Central memory CD4-positive, alpha-beta T cell (primary cell): ENCODE measurements at regions not wholly inside any gene's neighbourhood (a gene's known extent, or its start where the extent isn't known, plus 50 kb on each side); places are given as distances from the start of the nearest gene placed in this dataset.
"Not testable (repeated sequence)": the region's sequence is repeated elsewhere in the genome, so short reads cannot be mapped to it uniquely, and the experiment has no call there.

Source experiments
- DNase-seq: peaks from one replicate; pipeline ENCODE4 v3.0.0; 2022

DNA sequence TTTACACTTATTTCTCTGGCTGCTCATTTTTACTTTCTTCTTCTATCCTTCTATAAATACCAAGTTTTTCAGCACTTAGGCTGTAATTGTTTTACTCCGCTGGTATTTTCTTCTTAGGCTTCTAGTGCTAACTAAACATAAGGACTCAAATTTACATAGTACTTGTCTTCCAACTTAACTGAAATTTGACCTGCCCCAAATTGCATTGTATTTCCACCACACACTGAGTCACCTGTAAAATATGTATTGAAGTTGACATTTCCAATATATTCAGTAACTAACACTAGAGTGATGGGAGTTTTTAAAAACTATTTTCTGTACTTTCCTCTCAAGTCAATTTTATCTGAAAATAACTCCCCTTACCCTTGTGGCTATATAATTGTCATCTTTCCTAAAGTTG, 1794.1 kb upstream of the RAG2 start:
- DNase-seq, result no peak

- DNase-seq, result no peak
These were observed 1786.5 kb upstream of the RAG2 start for GRCh38 chr11:38384568-38384967.

- no peak for DNase-seq
These were observed 1767.2 kb upstream of the RAG2 start for GRCh38 chr11:38365274-38365673.

GRCh38 chr11:38356255-38356654, 1758.2 kb upstream of the RAG2 start:
- no peak for DNase-seq

DNA sequence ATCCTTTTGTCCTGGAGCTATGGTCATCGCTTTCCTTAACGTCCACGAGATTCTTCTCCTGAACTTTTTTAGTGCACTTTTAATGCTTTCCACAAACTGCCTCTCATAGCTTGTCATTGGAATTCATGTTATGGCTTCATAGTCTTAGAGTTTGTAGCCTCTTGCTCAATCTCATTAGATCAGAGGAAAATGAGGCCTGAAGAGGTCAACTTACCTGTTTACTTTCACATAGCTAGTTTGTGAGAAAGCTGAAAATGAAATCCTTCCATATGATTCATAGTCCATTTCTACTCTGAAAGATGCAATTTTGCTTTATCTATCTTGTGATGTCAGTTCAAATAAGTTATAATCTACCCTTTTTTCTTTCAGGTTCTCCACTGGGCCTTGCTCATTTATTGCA, 1747.2 kb upstream of the RAG2 start:
- DNase-seq, result no peak

- not testable (repeated sequence) for DNase-seq
These were observed 1743.6 kb upstream of the RAG2 start for GRCh38 chr11:38341612-38342011.

- DNase-seq, result no peak
These were observed 1741.9 kb upstream of the RAG2 start for GRCh38 chr11:38339835-38340440.

DNA sequence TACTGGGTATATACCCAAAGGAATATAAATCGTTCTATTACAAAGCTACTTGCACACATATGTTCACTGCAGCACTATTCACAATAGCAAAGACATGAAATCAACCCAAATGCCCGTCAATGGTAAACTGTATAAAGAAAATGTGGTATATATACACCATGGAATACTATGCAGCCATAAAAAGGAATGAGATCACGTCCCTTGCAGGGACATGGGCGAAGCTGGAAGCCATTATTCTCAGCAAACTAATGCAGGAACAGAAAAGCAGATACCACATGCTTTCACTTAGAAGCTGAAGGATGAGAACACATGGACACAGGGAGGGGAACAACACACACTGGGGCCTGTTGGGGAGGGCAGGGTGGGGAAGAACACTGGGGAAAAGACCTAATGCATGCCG, 1740.0 kb upstream of the RAG2 start:
- not testable (repeated sequence) for DNase-seq

- no peak for DNase-seq
These were observed 1734.0 kb upstream of the RAG2 start for GRCh38 chr11:38332046-38332445.

GRCh38 chr11:38330578-38330977, 1732.5 kb upstream of the RAG2 start:
- DNase-seq, result no peak

DNA sequence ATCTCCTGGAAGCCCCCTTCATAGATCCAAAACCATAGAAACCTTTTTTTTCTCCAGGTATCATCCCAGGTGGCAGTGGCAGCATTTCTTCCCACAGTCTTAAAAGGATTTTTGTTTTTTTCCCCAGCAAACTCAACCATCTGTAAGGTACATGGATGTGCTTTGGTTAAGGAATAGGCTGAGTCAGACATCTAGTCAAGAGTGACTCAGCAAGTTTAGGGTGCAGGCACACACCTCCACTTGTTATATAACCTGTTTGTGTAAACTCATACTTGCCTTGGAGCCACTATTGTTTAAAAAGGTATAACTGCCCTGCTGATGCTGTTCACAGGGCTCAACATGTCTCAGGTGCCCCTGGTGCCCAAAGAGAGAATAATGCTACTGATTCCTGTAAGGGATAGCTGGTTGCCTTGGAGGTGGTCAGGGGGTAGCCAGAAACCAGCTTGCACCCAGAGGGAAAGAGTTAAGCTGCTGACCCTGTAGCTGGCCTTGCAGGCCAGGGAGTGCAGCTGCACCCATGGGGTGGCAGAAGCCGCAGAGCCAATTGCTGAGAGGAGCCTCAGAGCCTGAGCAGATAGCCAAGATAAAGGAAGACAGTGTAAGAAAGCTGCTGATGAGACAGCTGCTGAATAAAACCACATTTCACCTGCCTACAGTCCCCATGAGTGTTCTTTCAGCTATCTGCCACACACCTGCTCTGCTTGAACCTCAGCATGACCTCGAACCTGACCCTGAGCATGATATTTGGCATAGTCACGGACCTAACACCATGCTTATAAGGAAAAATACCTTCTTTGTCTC, 1726.1 kb upstream of the RAG2 start:
- DNase-seq, result no peak

DNA sequence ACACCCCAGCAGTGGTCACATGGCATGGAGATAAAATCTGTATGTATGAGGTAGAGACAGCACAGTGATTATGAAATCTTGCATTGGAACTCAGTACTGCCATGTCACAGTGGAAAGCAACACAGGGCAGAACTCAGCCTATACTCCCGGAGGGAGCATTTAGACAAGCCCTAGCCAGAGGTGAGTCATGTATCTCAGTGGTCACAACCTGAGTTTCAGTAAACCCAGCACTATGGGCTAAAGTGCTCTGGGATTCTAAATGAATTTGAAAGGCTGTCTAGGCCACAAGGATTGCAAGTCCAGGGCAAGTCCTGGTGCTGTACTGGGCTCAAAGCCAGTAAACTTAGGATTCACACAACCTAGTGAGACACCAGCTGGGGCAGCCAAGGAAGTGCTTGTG, 1717.1 kb upstream of the RAG2 start:
- no peak for DNase-seq

DNA sequence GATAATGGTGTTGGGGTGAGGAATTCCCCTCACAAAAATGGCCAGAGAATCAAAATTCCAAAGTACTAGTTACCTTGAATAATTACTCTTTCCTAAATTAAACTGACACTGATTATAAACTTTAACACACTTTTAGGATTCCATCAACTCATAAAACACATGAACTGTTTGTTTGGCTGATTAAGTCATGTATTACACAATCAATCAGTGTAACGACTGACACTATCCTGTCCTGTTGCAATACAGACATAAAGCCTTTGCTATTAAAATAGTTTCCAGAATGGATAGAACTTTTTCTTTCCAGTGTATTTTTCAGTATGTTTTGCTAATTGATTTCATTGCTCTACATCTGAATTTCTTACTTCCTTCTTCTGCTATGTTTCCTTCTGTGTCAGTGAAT, 1709.4 kb upstream of the RAG2 start:
- no peak for DNase-seq

GRCh38 chr11:38305682-38306081, 1707.6 kb upstream of the RAG2 start:
- no peak for DNase-seq

GRCh38 chr11:38304926-38305325, 1706.9 kb upstream of the RAG2 start:
- DNase-seq, result no peak

- no peak for DNase-seq
These were observed 1704.5 kb upstream of the RAG2 start for GRCh38 chr11:38302564-38302963.

DNA sequence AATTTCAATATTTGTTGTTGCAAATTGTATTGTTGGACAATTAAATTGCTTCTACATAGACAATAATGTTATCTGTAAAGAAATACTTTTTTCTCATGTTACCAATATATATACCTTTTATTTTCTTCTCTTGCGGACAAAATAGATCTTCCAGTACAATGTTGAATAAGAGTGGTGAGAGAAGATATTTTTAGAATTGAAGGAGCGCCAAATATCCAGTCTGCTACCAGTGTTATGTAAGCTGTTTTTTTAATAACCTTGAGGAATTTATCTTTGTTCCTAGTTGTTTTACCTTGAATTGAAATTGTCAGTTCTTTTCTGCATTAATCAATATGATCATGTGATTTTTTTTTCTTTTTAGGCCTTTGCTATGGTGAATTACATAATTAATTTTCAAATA, 1702.5 kb upstream of the RAG2 start:
- no peak for DNase-seq

- no peak for DNase-seq
These were observed 1698.3 kb upstream of the RAG2 start for GRCh38 chr11:38296211-38296776.

GRCh38 chr11:38282718-38283117, 1684.7 kb upstream of the RAG2 start:
- no peak for DNase-seq

DNA sequence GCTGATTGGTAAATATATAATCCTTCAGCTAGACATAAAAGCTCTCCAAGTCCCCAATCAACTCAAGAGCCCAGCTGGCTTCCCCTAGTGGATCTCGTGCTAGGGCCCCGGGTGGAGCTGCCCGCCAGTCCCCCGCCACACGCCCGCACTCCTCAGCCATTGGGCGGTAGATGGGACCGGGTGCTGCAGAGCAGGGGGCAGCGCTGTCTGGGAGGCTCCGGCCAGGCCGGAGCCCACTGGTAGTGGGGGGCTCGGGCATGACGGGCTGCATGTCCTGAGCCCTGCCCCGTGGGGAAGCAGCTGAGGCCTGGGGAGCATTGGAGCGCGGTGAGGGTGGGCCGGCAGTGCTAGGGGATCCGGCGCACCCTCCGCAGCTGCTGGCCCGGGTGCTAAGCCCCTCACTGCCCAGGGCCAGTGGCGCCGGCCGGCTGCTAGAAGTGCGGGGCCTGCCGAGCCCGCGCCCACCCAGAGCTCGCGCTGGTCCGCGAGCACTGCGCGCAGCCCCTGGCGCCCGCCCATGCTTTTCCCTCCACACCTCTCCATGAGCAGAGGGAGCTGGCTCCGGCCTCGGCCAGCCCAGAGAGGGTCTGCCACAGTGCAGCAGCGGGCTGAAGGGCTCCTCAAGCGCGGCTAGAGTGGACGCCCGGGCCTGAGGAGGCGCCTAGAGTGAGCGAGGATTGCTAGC, 1680.6 kb upstream of the RAG2 start:
- no peak for DNase-seq

DNA sequence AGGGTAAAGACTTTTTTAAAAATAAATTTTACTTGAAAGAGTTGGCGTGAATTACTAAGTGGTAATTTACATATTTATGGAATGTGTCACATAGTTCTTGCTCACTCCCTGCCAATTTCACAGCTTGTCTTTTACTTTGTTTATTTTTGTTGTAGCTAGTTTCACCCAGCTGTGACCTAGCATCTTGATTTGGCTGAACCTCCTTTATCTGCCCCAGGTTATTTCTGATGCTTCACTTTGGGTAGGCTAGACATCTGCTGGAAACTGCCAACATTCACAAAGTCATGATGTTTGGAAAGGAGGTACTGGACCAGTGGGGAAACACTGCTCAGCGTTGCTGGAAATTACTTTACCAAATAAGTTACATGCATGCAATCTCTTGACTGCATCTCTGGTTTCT, 1676.0 kb upstream of the RAG2 start:
- DNase-seq, result no peak

DNA sequence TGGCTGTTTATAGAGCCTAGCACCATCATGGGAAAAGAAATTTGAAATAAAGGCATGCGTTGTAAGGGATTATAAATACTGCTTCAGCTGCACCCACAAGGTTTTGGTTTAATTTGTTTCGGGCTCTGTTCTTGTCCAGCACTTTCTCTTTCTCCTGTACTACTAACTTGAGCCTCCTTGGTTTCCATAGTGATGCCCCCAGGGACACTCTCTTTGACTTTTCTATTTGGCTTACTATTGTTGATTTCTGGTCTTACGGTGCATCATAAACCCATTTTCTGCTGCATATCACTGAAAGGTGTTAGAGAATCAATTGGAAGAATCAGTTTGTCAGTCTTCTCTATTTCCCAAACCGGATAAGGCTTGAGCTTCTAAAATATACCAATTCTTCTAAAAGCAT, 1674.3 kb upstream of the RAG2 start:
- DNase-seq, result no peak

DNA sequence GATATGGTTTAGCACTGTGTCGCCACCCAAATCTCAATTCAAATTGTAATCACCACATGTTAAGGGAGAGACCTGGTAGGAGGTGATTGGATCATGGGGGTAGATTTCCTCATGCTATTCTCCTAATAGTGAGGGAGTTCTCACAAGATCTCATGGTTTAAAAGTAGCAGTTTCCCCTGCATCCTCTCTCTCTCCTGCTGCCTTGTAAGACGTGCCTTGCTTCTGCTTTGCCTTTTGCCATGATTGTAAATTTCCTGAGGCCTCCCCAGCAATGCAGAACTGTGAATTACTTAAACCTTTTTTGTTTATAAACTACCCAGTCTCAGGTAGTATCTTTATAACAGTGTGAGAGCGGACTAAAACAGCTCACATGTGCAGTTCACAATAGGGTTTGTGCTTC, 1668.7 kb upstream of the RAG2 start:
- no peak for DNase-seq

- DNase-seq, result no peak
These were observed 1658.4 kb upstream of the RAG2 start for GRCh38 chr11:38256436-38256835.
